ENCODE measurements at regions not wholly inside any gene's neighbourhood (a gene's known extent, or its start where the extent isn't known, plus 50 kb on each side); places are given as distances from the start of the nearest gene placed in this dataset.

DNA sequence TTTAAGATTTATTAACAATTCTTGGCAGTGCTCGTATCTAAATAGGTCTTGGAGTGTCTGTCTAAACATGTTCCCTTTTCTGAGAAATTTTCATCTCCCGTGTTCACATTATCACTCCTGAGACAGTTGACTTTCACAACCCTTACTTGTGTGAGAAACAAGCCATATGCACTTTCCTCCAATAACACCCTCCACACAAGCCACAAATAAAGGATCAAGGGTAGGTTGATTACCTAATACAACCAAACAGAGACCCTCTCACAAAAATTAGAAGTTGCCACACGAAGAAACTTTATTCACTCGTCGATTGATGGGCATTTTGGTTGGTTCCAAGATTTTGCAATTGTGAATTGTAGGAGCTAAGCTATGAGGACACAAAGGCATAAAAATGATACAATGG is 763.9 kb downstream of the TRAM1L1 start:
- TF ChIP-seq POLR2A (IDR thresholded peaks at IDR 0.05), result no peak
- TF ChIP-seq, protein P1, sequence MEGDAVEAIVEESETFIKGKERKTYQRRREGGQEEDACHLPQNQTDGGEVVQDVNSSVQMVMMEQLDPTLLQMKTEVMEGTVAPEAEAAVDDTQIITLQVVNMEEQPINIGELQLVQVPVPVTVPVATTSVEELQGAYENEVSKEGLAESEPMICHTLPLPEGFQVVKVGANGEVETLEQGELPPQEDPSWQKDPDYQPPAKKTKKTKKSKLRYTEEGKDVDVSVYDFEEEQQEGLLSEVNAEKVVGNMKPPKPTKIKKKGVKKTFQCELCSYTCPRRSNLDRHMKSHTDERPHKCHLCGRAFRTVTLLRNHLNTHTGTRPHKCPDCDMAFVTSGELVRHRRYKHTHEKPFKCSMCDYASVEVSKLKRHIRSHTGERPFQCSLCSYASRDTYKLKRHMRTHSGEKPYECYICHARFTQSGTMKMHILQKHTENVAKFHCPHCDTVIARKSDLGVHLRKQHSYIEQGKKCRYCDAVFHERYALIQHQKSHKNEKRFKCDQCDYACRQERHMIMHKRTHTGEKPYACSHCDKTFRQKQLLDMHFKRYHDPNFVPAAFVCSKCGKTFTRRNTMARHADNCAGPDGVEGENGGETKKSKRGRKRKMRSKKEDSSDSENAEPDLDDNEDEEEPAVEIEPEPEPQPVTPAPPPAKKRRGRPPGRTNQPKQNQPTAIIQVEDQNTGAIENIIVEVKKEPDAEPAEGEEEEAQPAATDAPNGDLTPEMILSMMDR (IDR thresholded peaks at IDR 0.05), result no peak

All from tibial nerve (tissue), 3 donors.